Breast epithelium (tissue), 3 donors: ENCODE measurements at regions not wholly inside any gene's neighbourhood (a gene's known extent, or its start where the extent isn't known, plus 50 kb on each side); places are given as distances from the start of the nearest gene placed in this dataset.

Source experiments
- POLR2A ChIP-seq: fragments of 450-650 bp; IDR thresholded peaks from one replicate; pipeline ENCODE4 v1.6.1; 2016; ENCODE audit warnings: antibody characterized with exemption, mild to moderate bottlenecking, moderate library complexity
- TF ChIP-seq, protein P1 (sequence below), 3 donors: fragments of 450-650 bp; IDR thresholded peaks; one replicate each; pipeline ENCODE4 v1.5.1; 2016 to 2017; ENCODE audit warnings: antibody characterized with exemption in 3 of 3, mild to moderate bottlenecking in 3 of 3, moderate library complexity in 3 of 3

DNA sequence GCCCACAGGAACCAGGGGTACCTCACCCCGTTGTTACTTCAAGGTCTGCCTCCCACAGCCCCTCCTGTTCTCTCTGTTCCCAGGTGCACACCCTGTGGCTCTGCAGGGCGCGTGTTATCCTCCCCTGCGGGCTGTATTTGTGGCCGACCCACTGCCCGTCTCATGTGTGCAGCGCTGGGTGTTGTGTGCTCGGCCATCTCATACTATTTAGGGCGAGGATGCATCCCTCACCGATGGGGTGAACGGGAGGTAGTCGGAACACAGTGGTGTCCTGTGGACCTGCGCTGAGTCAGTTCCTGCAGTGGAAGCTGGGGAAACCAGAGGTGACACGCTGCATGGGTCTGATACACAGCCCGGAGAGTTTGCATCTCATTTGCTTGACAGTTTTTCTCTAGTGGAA, 94.5 kb upstream of the SULF2 start:
- TF ChIP-seq, protein P1, sequence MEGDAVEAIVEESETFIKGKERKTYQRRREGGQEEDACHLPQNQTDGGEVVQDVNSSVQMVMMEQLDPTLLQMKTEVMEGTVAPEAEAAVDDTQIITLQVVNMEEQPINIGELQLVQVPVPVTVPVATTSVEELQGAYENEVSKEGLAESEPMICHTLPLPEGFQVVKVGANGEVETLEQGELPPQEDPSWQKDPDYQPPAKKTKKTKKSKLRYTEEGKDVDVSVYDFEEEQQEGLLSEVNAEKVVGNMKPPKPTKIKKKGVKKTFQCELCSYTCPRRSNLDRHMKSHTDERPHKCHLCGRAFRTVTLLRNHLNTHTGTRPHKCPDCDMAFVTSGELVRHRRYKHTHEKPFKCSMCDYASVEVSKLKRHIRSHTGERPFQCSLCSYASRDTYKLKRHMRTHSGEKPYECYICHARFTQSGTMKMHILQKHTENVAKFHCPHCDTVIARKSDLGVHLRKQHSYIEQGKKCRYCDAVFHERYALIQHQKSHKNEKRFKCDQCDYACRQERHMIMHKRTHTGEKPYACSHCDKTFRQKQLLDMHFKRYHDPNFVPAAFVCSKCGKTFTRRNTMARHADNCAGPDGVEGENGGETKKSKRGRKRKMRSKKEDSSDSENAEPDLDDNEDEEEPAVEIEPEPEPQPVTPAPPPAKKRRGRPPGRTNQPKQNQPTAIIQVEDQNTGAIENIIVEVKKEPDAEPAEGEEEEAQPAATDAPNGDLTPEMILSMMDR (IDR thresholded peaks at IDR 0.05), result no peak
- TF ChIP-seq POLR2A, result no peak
